ENCODE measurements at regions not wholly inside any gene's neighbourhood (a gene's known extent, or its start where the extent isn't known, plus 50 kb on each side); places are given as distances from the start of the nearest gene placed in this dataset.

- Mint-ChIP-seq H3K4me3 (no peak overlapping the region), H3K27ac (ENCODE audit: unreplicated experiment) (no peak overlapping the region), H3K27me3 (ENCODE audit: low read depth) (no peaks in the 10 kb centered on the region), H3K36me3 (ENCODE audit: low read depth) (peaks cover 2% of the 10 kb centered on the region), H3K9me3 (peaks cover 3% of the 10 kb centered on the region), H3K4me1 (no peaks in the 10 kb centered on the region)
- TF ChIP-seq CTCF (conservative IDR thresholded peaks at IDR 0.05): no peak
- no peak for DNase-seq (ENCODE audit: low read depth, low spot score)
Measured at GRCh38 chr3:35320646-35321407, 318.5 kb upstream of the ARPP21 start.

GRCh38 chr3:35322070-35322469 lies 317.3 kb upstream of the ARPP21 start:
- H3K4me1 Mint-ChIP-seq: no peaks in the 10 kb centered on the region
- no peaks in the 10 kb centered on the region for H3K27me3 Mint-ChIP-seq (ENCODE audit: low read depth)
- no peak for DNase-seq (ENCODE audit: low read depth, low spot score)
- peaks cover 5% of the 10 kb centered on the region for H3K9me3 Mint-ChIP-seq
- H3K36me3 Mint-ChIP-seq (ENCODE audit: low read depth): peaks cover 2% of the 10 kb centered on the region
- no peak for TF ChIP-seq CTCF (conservative IDR thresholded peaks at IDR 0.05)
- no peak overlapping the region for H3K27ac Mint-ChIP-seq (ENCODE audit: unreplicated experiment)
- H3K4me3 Mint-ChIP-seq: no peak overlapping the region

- H3K36me3 Mint-ChIP-seq (ENCODE audit: low read depth): no peaks in the 10 kb centered on the region
- no peak for DNase-seq (ENCODE audit: low read depth, low spot score)
- H3K4me3 Mint-ChIP-seq: no peak overlapping the region
- TF ChIP-seq CTCF (conservative IDR thresholded peaks at IDR 0.05): no peak
- H3K27me3 Mint-ChIP-seq (ENCODE audit: low read depth): no peaks in the 10 kb centered on the region
- no peak overlapping the region for H3K27ac Mint-ChIP-seq (ENCODE audit: unreplicated experiment)
- no peaks in the 10 kb centered on the region for H3K4me1 Mint-ChIP-seq
- H3K9me3 Mint-ChIP-seq: no peaks in the 10 kb centered on the region
Measured at GRCh38 chr3:35335703-35336102, 303.6 kb upstream of the ARPP21 start.

GRCh38 chr3:35336601-35337000 lies 302.7 kb upstream of the ARPP21 start:
- Mint-ChIP-seq H3K27me3 (ENCODE audit: low read depth) (no peaks in the 10 kb centered on the region), H3K9me3 (no peaks in the 10 kb centered on the region), H3K4me1 (no peaks in the 10 kb centered on the region), H3K4me3 (no peak overlapping the region), H3K27ac (ENCODE audit: unreplicated experiment) (no peak overlapping the region), H3K36me3 (ENCODE audit: low read depth) (no peaks in the 10 kb centered on the region)
- no peak for DNase-seq (ENCODE audit: low read depth, low spot score)
- no peak for TF ChIP-seq CTCF (conservative IDR thresholded peaks at IDR 0.05)

- no peaks in the 10 kb centered on the region for H3K4me1 Mint-ChIP-seq
- no peak overlapping the region for H3K27ac Mint-ChIP-seq (ENCODE audit: unreplicated experiment)
- H3K36me3 Mint-ChIP-seq (ENCODE audit: low read depth): no peaks in the 10 kb centered on the region
- TF ChIP-seq CTCF (conservative IDR thresholded peaks at IDR 0.05): no peak
- no peak for DNase-seq (ENCODE audit: low read depth, low spot score)
- no peaks in the 10 kb centered on the region for H3K27me3 Mint-ChIP-seq (ENCODE audit: low read depth)
- no peaks in the 10 kb centered on the region for H3K9me3 Mint-ChIP-seq
- H3K4me3 Mint-ChIP-seq: no peak overlapping the region
Measured at GRCh38 chr3:35338186-35338585, 301.1 kb upstream of the ARPP21 start.
